Panc1 (cell line): ENCODE measurements at regions not wholly inside any gene's neighbourhood (a gene's known extent, or its start where the extent isn't known, plus 50 kb on each side); places are given as distances from the start of the nearest gene placed in this dataset.

ENCODE experiments used
- ATAC-seq: fragments of 200-7000 bp; cut with Tn5 transposase; 2 replicates; pipeline ENCODE4 v1.9.1; 2020; ENCODE audit warnings: mild to moderate bottlenecking, moderate library complexity
- BruUV-seq: library from RNA; stranded (reverse); fragments of 400-500 nt; replicated peaks from 2 replicates; lab custom pipeline; 2021; lab: Mats Ljungman, UMichigan
- CTCF ChIA-PET: fragments of 300-600 bp; sonication (Branson Sonifier 250); formaldehyde crosslinking; loops from one replicate; lab custom pipeline; 2022; ENCODE audit warnings: antibody characterized with exemption; lab: Charles Lee
- POLR2A ChIA-PET: fragments of 300-600 bp; sonication (Branson Sonifier 250); formaldehyde crosslinking; loops from one replicate; lab custom pipeline; 2022; ENCODE audit warnings: antibody characterized with exemption; lab: Charles Lee
- DNase-seq: peaks from one replicate; pipeline ENCODE4 v3.0.0-alpha.2; 2010; ENCODE audit warnings: low read depth, low spot score
- H3K27ac ChIP-seq: 2 replicates; pipeline ENCODE4 v1.5.1; 2011; ENCODE audit warnings: mild to moderate bottlenecking, low read length, inconsistent platforms
- H3K27me3 ChIP-seq: fragments of 200-500 bp; sonication (Bioruptor generic); 2 replicates; pipeline ENCODE4 v1.6.0; 2014; ENCODE audit warnings: low read length, inconsistent platforms; ENCODE audit not compliant: control insufficient read depth, insufficient read depth
- H3K36me3 ChIP-seq: fragments of 200-500 bp; sonication (Bioruptor generic); 2 replicates; pipeline ENCODE4 v1.5.1; 2014; ENCODE audit warnings: inconsistent platforms, mild to moderate bottlenecking, low read length, moderate library complexity; ENCODE audit not compliant: control insufficient read depth, insufficient read depth
- H3K4me1 ChIP-seq: 2 replicates; pipeline ENCODE4 v1.5.1; 2011; ENCODE audit warnings: inconsistent platforms, mild to moderate bottlenecking, low read length, moderate library complexity; ENCODE audit not compliant: control insufficient read depth, insufficient read depth
- H3K4me3 ChIP-seq, 2 experiments: 2 replicates each; pipeline ENCODE4 v1.5.1; 2011 to 2012; ENCODE audit warnings: low read depth in 2 of 2, low read length in 2 of 2, mild to moderate bottlenecking in 2 of 2, inconsistent platforms in 1 of 2, moderate library complexity in 1 of 2
- H3K9me3 ChIP-seq: fragments of 200-500 bp; sonication (Bioruptor generic); 2 replicates; pipeline ENCODE4 v1.5.1; 2014; ENCODE audit warnings: low read depth, mild to moderate bottlenecking, inconsistent platforms, low read length, moderate library complexity; ENCODE audit not compliant: control insufficient read depth, insufficient read depth
- CTCF ChIP-seq: fragments of 450-650 bp; IDR thresholded peaks from 2 replicates; pipeline ENCODE4 v1.5.1; 2017; ENCODE audit warnings: mild to moderate bottlenecking
- POLR2AphosphoS5 ChIP-seq: IDR thresholded peaks from 2 replicates; pipeline ENCODE4 v1.6.1; 2012; ENCODE audit warnings: mild to moderate bottlenecking, low read depth, low read length, moderate library complexity
- REST ChIP-seq, 2 experiments: IDR thresholded peaks; 2 replicates each; pipeline ENCODE4 v1.6.1; 2011 to 2012; ENCODE audit warnings: low read depth in 2 of 2, control low read depth in 1 of 2, low read length in 1 of 2, mild to moderate bottlenecking in 1 of 2, moderate library complexity in 1 of 2; ENCODE audit not compliant: insufficient read depth in 1 of 2
- SIN3A ChIP-seq: IDR thresholded peaks from 2 replicates; pipeline ENCODE4 v1.6.1; 2012; ENCODE audit warnings: low read depth, mild to moderate bottlenecking, low read length, moderate library complexity, borderline replicate concordance; ENCODE audit not compliant: insufficient read depth
- TCF7L2 ChIP-seq: IDR thresholded peaks from 2 replicates; pipeline ENCODE4 v1.6.1; 2011; ENCODE audit warnings: mild to moderate bottlenecking, low read depth, low read length, inconsistent platforms
- in situ Hi-C: cut with HindIII; loops from 2 replicates; pipeline ENCODE4 v1.10.0; 2016; ENCODE audit warnings: low sequenced_read_pairs, low pct_unique_long_range_greater_than_20kb
- intact Hi-C: fragments of 100-400 bp; cut with micrococcal nuclease; formaldehyde crosslinking; loops from one replicate; pipeline ENCODE4 v1.10.0; 2022; ENCODE audit not compliant: unreplicated experiment

GRCh38 chr12:23217158-23217557 is 592.2 kb downstream of the ETNK1 start:
- DNase-seq (no peak), ATAC-seq (no peak)
- H3K36me3 ChIP-seq, result no peaks in the 10 kb centered on the region
- no peaks in the 10 kb centered on the region for H3K4me1 ChIP-seq
- intact Hi-C loops (no loop called here), in situ Hi-C loops (no loop called here)
- TF ChIP-seq CTCF (no peak), SIN3A (no peak), TCF7L2 (no peak), POLR2AphosphoS5 (no peak), REST (IDR thresholded peaks at IDR 0.05; ENCODE audit: insufficient read depth in 1 of 2, low read depth in 2 of 2, low read length in 1 of 2) (no peak)
- no peaks in the 10 kb centered on the region for H3K27me3 ChIP-seq
- no TSS peak for BruUV-seq
- CTCF ChIA-PET, result no interaction called here
- no peak overlapping the region for H3K27ac ChIP-seq
- no peak overlapping the region for H3K4me3 ChIP-seq
- POLR2A ChIA-PET, result no interaction called here
- H3K9me3 ChIP-seq, result no peaks in the 10 kb centered on the region

- Histone ChIP-seq H3K4me3 (no peak overlapping the region), H3K36me3 (no peaks in the 10 kb centered on the region), H3K9me3 (no peaks in the 10 kb centered on the region), H3K27ac (no peak overlapping the region), H3K4me1 (no peaks in the 10 kb centered on the region), H3K27me3 (no peaks in the 10 kb centered on the region)
- no TSS peak for BruUV-seq
- DNase-seq (no peak), ATAC-seq (no peak)
- ChIA-PET POLR2A (no interaction called here), CTCF (no interaction called here)
- in situ Hi-C loops (no loop called here), intact Hi-C loops (no loop called here)
- TF ChIP-seq POLR2AphosphoS5 (no peak), CTCF (no peak), REST (IDR thresholded peaks at IDR 0.05; ENCODE audit: insufficient read depth in 1 of 2, low read depth in 2 of 2, low read length in 1 of 2) (no peak), TCF7L2 (no peak), SIN3A (no peak)
Observed at GRCh38 chr12:23217667-23218066, 592.7 kb downstream of the ETNK1 start.
